CD4-positive, alpha-beta T cell treated with Interferon gamma for 1 hour (primary cell): ENCODE measurements at regions not wholly inside any gene's neighbourhood (a gene's known extent, or its start where the extent isn't known, plus 50 kb on each side); places are given as distances from the start of the nearest gene placed in this dataset.
"Not testable (repeated sequence)": the region's sequence is repeated elsewhere in the genome, so short reads cannot be mapped to it uniquely, and the experiment has no call there.

ENCODE experiments used
- DNase-seq: peaks from one replicate; pipeline ENCODE4 v3.0.0-alpha.2; 2020

DNA sequence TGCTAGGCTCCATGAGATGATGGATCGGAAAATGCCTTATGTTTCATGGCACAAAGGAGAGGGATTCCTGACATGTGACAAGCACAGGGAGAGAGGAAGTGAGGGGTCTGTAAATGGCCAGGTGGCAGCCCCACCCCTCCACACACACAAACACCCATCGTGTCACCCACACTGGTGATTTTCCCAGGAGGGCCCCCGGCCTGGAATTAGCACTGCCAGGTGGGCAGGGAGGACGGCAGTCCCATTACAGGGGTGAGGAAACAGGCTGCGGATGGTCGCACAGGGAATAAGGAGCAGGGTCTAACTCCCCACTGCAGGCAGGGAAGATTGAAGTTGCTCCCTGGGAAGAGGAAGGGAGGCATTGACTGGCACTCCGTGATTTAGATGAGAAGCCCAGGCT, 395.3 kb upstream of the ZNF337 start:
- DNase-seq = not testable (repeated sequence)

DNA sequence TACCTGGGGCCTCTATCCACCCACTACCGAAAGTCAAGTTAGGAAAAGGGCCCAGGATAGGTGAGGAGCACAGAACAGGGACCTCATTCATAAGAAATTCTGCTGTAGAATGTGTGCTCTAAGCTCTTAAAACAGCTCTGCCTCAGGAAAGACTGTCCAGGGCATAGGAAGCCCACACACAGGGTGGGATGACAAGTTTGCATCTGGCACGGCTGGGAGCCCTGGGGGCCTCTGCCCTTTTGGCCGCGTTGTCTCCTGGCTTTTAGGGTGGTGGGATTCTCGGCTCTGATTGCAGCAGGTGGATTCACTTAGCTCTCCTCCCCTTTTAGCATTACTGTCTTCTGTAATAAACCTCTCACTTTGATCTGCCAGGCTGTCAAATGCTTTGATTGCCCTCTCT, 389.5 kb upstream of the ZNF337 start:
- not testable (repeated sequence) for DNase-seq

DNA sequence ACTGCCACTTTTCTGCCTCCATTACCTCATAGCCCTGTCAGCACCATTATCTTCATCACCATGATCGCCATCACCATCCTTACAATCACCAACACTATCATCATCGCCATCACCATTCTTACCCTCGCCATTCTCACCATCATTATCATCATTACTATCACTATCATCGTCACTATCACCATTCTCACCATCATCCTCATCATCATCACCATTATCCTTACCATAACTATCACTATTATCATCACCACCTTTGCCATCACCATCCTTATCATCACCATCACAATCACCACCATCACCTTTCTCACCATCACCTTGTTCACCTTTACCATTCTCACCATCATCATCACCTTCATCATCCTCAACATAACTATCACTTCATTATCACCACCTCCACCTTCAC, 377.3 kb upstream of the ZNF337 start:
- DNase-seq = not testable (repeated sequence)

DNA sequence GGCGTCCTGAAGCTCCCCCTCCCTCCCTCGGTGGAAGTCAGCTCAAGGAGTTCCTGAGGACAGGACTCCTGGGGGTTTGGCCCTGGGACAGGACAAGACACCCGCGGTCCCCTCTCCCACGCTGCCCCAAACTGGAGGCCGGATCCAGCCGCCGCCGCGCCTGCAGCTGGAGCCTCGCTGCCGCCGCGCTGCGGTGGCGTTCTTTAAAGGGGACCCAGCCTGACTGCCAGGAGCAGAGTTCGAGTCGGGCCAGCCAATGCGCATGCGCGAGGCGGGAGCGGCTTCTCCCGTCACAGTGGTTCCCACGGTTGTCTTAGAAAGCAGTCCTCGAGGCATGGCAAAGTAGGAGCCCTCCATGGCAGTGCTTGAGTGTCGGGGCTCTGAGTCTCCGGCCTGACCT, 362.7 kb upstream of the ZNF337 start:
- not testable (repeated sequence) for DNase-seq

DNA sequence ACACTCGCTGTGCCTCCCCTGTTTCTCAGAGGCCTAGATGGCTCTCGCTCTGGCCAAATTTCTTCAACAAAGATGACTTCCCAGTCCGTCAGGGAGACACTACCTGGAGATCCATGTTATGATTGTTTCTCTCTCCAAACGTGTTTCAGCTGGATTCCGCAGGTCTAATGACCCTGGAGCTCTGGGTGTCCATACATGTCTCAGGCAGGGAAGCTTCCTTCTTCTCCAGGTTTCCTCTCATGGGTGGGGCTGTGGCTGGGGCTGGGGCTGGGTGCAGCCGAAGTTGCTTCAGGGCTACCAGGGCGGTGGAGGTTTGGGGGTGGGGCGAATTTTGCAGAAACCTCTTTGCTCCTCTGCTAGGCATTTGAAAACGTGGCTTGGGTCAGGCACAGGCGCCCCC, 361.8 kb upstream of the ZNF337 start:
- not testable (repeated sequence) for DNase-seq

DNA sequence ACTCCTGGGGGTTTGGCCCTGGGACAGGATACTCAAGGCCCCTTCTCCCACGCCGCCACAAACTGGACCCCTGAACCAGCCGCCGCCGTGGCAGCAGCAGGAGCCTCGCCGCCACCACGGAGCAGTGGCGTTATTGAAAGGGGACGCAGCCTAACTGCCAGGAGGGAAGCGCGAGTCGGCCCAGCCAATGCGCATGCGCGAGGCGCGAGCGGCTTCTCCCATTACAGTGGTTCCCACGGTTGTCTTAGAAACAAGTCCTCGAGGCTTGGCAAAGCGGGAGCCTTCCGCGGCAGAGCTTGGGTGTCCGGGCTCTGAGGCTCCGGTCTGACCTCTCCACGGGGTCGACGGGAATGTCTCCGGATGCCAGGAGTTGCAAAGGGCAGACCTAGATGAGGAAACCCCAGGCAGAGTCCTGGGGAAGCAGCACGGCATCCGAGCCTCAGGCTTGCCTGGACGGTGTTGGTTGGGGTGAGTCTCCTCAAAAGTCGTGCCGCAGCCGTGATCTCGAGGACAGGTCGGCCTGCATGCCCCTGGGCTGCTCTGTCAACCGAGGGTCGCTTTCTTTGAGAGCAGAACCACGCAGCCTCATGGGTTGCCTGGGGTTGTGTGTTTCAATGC, 360.6 kb upstream of the ZNF337 start:
- DNase-seq = not testable (repeated sequence)

DNA sequence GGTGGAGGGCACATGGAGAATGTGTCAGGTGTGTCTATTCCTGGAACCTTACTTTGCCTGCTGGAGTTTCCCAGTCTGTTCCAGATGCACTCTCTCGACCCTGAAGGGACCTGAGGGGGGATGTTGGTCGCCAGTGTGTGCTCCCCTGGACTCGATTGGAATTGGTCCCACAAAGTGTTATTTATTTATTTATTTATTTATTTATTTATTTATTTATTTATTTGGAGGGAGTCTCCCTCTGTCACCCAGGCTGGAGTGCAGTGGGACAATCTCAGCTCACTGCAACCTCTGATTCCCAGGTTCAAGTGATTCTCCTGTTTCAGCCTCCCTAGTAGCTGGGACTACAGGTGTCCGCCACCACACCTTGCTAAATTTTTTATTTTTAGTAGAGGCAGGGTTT, 329.1 kb upstream of the ZNF337 start:
- DNase-seq = not testable (repeated sequence)

DNA sequence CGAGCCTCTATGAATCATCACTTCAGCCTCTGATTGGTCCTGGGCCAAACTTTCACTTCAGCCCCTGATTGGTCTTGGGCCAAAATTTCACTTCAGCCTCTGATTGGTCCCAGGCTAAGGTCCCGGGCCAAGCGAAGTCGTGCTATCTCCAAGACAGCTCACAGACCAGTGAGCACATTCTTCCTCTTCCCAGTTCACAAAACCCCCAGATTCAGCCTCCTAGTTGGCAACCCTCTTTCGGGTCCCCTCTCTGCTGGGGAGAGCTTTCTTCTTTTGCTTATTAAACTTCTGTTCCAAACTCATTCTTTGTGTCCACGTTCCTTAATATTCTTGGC, 314.3 kb upstream of the ZNF337 start:
- DNase-seq = not testable (repeated sequence)

DNA sequence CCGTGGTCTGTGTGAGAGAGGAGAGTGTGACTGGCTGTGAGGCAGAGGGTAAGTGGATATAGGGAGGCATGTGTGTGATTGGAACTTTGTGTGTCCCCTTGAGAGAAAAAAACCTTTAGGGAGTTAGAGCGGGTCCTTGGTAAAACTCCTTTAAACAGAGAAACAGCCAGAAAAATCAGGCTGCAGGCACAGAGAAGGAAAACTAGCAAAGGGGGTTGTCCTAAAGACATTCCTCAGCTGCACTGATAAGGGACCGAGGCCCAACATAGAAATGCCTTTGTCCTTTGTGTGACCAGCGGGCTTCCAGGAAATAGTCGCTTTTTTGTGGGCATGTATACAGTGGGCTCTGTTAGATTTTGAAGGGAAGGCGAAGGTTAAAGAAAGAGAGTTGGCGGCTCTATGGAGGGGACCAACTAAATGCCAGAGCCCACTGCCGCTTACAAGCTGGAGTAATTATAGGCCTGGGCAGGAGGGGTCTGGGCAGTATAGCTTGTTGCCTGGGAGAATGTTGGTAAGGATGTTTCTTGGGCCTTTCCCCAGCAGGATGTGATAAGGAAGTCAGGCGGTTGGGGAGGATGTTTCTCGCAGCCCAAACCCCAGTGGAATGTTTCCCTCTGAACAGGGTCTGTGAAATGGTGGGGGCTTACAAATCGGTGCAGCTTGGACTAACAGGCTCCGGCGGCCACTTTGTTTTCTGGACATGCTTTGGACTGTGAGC, 313.7 kb upstream of the ZNF337 start:
- not testable (repeated sequence) for DNase-seq

DNA sequence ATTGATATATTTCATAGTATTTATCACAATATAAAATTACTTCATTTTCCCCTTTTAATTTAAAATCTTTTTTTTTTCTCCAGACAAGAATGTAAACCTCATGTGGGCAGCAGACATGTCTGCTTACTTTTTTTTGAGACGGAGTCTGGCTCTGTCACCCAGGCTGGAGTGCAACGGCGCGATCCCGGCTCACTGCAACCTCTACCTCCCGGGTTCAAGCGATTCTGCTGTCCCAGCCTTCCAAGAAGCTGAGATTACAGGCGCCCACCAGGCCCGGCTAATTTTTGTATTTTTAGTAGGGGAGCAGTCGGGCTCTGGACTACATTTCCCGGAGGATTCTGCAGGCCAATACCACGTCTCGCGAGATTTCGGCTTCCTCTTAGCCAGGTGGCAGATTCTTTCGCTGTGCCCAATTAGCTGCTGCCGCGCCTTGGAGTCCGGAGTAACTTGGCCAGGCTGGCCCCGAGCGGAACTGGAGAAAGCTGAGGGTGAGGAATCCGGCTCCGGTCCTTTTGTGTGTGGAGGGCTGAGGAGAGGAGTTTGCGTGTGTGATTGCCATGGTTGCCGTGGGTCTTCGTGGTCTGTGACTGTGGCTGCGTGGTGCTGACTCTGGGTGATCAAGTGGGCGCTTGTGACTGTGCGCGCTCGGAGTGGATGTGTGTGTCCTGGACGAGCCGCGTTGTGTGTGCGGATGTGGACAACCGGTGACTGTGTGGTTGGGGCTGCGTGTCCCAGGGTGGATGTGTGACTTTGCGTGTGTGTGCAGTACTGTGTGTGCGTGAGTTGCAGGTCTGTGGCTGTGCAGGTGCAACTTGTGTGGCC, 313.0 kb upstream of the ZNF337 start:
- DNase-seq = peak; percentile 70

DNA sequence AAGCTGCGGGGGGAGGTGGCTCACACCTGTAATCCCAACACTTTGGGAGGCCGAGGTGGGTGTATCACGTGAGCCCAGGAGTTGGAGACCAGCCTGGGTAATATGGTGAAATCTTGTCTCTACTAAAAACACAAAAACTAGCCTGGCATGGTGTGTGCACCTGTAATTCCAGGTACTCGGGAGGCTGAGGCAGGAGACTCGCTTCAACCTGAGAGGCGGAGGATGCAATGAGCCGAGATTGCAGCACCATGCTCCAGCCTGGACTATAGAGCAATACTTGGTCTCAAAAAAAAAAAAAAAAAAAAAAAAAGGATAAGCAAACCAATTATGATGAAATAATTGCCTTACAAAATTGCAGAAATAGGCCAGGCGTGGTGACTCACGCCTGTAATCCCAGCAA, 311.4 kb upstream of the ZNF337 start:
- DNase-seq = not testable (repeated sequence)

DNA sequence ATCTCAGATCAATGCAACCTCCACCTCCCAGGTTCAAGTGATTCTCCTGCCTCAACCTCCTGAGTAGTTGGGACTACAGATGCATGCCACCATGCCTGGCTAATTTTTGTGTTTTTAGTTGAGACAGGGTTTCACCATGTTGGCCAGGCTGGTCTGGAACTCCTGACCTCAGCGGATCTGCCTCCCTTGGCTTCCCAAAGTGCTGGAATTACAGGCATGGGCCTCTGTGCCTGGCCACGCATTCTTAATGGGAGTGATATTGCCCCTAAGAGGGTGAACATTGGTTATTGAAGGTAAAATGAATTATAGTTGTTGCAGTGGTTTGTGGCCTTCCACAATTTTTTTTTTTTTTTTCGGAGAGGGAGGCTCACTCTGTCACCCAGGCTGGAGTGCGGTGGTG, 309.5 kb upstream of the ZNF337 start:
- DNase-seq = not testable (repeated sequence)

DNA sequence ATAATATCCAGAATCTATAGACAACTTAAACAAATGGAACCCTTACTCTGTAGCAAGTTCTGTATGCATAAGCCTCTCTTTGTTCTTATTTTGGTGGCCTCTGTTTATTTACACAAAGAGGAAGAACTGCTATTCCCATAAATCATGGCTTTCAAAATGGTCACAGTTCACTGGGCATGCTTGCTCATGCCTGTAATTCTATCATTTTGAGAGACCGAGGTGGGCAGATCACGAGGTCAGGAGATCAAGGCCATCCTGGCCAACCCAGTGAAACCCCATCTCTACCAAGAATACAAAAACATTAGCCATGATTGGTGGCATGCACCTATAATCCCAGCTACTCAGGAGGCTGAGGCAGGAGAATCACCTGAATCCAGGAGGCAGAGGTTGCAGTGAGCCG, 307.3 kb upstream of the ZNF337 start:
- DNase-seq = not testable (repeated sequence)

DNA sequence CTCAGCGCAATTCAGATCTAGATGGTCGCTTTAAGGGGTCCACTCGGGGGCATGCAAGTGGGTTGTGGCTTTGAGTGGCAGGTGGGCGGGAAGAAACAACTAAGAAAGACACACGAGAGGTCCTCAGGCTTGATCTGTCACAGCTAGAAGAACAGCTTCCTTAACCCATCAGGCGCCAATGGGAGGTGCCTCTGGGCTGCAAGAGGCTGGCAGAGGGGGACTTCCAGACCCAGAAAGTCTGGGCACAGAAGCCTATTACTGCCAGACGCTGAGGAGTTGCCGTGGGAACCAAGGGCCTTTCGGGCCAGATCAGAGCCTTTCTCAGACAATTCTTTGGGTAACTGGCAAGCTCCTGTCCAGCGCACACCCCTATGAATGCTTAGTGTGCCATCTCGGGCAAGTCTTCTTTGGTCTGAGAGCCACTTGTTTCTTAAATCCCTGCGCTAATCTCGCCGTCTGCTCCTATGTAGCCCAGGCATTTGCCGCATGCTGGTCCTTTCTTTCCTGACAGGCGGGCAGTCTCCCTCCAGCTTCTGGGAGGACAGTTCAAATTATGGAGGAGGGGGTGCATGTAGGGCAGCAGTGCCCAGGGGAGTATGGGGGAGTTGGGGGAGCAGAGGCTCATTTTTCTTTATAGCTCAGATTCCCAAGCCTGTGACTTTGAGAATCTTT, 300.9 kb upstream of the ZNF337 start:
- DNase-seq = not testable (repeated sequence)

DNA sequence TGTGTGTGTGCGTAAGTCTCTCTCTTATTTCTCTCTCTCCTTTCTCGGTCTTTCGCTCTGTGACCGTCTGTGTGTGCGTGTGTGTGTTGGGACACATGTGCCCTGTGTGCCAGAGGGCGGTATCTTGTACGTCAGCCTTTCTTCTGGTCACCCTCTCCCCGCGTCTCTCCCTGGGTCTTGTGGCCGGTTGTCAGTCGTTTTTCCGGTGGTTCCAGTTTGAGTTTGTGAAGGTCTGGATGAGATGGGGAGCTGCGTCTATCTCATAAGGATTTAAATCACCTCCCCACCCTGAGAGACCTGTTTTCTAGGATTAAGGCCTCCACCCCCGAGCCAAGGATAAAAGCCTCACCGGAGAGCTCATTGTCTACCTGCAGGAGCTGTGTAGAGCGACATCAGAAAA, 295.5 kb upstream of the ZNF337 start:
- DNase-seq = no peak

DNA sequence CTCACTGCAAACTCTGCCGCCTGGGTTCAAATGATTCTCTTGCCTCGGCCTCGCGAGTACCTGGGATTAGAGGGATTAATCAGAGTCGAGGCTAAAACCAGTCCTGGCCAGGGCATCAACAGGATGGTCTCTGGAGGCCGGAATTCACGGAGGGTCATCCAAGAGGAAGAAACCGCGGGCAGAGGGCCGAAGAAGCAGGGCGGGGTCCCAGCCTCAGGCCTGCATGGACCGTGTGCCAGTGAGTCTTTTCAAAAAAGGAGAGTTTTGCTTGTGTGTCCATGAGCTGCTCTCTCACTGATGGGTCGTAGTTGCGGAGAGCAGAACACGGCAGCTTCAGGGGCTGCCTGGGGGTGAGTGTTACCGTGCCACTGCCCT, 295.1 kb upstream of the ZNF337 start:
- no peak for DNase-seq

DNA sequence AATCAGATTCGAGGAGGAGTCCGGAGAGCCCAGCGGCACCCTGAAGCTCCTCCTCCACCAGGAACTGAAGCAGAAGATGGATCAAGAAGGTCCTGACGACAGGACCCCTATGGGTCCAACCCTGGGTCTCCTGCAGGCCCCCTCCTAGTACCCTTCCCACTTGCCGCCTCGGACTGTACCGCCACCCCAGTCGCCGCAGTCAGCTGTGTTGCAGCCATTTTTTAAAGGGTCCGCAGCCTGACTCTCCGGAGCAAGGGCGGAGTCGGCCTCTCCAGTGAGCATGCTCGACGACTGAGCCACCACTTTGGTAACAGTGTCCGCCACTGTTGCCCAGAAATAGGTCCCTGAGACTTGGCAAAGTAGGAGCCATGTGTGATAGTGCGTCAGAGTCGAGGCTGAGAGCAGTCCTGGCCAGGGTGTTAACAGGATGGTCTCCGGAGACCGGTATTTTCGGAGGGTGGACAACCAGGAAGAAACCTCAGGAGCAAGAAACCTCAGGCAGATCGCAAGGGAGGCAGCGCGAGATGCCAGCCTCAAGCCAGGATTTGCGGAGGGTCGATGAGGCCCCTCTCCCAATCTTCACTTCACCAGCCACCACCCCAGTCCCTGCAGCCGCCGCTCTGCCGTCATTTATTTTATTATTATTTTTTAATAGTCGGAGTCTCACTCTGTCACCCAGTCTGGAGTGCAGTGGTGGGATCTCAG, 294.6 kb upstream of the ZNF337 start:
- no peak for DNase-seq

DNA sequence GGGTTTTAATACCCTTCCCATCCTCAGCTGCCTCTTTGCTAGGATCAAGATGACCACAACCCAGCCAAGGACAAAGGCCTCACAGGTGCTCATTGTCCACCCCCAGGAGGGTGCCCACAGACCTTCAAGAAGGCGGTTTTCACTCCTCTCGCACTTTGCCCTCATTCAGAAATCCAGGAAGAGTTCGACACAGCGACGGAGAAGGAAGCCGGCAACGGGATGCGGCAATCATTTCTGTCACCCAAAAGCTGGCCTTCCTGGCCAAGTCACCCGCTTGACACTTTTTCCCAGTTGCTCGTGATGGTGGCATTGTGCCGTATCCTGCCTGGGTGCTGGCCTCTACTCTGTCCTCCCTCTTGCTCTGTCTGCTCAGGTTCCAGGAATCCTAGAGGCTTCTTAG, 293.0 kb upstream of the ZNF337 start:
- DNase-seq = not testable (repeated sequence)

DNA sequence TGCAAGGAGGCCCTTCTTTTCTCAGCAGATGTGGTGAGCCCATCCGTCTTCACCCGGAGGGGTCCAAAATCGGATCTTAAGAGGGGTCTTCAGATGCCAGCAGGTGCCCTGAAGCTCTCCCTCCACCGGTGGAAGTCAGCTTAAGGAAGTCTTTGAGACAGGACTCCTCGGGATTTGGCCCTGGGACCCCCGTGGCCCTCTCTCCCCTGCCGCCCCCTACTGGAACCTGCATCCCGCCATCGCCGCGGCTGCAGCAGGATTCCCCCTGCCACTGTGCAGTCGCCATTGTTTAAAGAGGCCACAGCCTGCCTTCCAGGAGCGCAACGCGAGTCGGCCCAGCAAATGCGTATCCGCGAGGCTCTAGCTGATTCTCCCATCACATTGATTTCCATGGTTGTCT, 292.5 kb upstream of the ZNF337 start:
- no peak for DNase-seq

DNA sequence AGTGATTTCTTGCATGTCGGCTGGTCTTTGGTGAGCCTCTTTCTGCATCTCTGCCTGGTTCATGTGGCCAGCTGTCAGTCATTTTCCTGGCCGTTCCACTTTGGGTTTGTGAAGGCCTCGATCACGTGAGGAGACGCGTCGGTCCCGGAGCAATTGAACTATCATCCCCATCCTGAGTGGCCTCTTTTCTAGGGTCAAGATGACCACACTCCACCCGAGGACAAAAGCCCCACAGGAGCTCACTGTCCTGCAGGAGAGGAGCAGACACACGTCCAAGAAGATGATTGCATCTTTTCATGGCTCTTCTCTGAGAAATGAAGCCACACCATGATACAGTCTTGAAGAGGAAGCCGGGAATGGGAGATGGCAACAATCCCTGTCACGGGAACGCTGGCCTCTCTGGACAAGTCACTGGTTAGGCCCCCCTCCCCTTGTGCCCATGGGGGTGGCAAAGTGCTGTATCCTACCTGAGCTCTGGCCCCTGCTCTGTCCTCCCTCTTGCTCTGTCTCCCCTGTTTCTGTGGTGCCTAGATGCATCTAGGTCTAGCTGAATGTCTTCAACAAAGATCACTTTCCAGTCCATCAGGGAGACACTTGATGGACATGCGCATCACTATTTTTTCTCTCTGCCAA, 291.4 kb upstream of the ZNF337 start:
- not testable (repeated sequence) for DNase-seq

DNA sequence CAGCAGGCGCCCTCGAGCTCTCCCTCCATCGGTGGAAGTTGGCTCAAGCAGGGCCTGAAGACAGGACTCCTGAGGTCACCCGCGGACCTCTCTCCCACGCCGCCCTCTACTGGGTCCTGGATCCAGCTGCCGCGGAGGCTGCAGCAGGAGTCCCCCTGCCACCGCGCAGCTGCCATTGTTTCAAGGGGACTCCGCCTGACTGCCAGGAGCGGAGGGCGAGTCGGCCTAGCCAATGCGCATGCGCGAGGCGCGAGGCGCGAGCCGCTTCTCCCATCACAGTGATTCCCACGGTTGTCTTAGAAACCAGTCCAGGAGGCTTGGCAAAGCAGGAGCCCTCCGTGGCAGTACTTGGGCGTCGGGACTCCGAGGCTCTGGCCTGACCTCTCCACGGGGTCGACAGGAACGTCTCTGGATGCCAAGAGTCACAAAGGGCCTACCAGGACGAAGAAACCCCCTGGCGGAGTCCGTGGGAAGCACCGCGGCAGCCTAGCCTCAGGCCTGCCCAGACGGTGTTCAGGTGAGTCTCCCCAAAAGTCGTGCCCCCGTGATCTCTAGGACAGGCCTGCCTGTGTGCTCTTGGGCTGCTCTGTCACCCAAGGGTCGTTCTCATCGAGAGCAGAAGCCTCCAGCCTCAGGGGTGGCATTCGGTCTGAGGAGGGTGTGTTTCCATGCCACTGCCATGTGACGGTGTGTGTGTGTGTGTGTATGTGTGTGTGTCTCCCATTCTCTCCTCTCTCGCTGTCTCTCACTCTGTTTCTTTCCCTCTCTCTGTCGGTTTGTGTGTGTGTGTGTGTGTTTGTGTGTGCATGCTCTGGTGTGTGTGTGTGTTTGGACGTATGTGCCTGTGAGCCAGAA, 290.6 kb upstream of the ZNF337 start:
- DNase-seq = peak; percentile 42
